HG02981 (cell line): ENCODE measurements at regions not wholly inside any gene's neighbourhood (a gene's known extent, or its start where the extent isn't known, plus 50 kb on each side); places are given as distances from the start of the nearest gene placed in this dataset.
"Not testable (repeated sequence)": the region's sequence is repeated elsewhere in the genome, so short reads cannot be mapped to it uniquely, and the experiment has no call there.

ENCODE experiments used
- ATAC-seq: cut with Tn5 transposase; IDR thresholded peaks from one replicate; pipeline ENCODE4 v1.9.1; 2021; ENCODE audit warnings: mild to moderate bottlenecking, moderate library complexity; ENCODE audit not compliant: unreplicated experiment

GRCh38 chr4:62591756-62592155 lies 1391.6 kb downstream of the ADGRL3 start:
- ATAC-seq = no peak

GRCh38 chr4:62588671-62589070 lies 1388.5 kb downstream of the ADGRL3 start:
- ATAC-seq = no peak

DNA sequence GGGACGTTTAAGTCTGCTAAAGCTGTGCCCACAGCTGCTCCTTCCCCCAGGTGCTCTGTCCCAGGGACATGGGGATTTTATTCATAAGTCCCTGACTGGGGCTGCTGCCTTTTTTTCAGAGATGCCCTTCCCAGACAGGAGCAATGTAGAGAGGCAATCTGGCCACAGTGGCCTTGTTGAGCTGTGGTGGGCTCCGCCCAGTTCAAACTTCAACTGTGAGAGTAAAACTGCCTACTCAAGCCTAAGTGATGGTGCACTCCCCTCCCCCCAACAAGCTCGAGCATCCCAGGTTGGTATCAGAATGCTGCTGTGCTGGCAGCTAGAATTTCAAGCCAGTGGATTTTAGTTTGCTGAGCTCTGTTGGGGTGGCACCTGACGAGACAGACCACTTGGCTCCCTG lies 1371.4 kb downstream of the ADGRL3 start:
- ATAC-seq = no peak

- ATAC-seq = no peak
These were observed 1360.7 kb downstream of the ADGRL3 start for GRCh38 chr4:62560858-62561257.

DNA sequence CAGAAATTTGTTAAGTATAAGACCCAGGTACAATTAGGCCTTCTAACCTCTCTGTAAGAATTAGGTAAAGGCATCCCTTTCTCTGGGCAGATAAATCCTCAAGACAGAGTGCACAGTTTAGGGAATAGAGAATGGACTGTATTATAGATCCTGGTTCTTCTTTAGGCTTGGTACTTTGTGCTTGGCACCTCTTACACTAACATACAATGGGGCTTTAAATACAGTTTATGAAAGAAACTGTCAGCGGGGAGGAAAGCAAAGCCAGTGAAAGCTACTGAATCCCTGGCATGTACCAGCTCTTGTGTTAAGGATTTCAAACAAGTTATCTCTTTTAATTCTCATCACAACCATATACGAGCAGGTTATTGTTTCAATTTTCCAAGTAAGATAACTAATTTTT lies 1350.0 kb downstream of the ADGRL3 start:
- ATAC-seq = no peak

GRCh38 chr4:62549601-62550000 lies 1349.5 kb downstream of the ADGRL3 start:
- ATAC-seq = no peak

- no peak for ATAC-seq
These were observed 1348.6 kb downstream of the ADGRL3 start for GRCh38 chr4:62548765-62549164.

GRCh38 chr4:62548108-62548524 lies 1348.0 kb downstream of the ADGRL3 start:
- ATAC-seq = no peak

- ATAC-seq = no peak
These were observed 1344.3 kb downstream of the ADGRL3 start for GRCh38 chr4:62544428-62544827.

DNA sequence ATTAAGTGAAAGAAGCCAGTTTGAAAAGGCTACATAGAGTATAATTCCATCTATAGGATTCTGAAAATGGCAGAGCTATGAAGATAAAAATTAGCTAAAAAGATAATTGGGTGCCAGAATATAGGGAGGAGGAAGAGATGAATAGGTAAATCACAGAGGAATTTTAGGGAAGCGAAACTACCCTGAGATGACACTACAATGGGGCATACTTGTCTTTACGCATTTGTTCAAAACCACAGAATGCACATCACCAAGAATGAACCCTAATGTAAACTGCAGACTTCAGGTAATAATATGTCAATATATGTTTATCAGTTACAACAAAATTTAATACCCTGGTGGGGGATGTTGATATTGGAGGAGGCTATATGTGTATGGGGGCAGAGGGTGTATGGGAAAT lies 1342.9 kb downstream of the ADGRL3 start:
- no peak for ATAC-seq

- no peak for ATAC-seq
These were observed 1333.4 kb downstream of the ADGRL3 start for GRCh38 chr4:62533573-62533972.

GRCh38 chr4:62531731-62532130 lies 1331.6 kb downstream of the ADGRL3 start:
- ATAC-seq = no peak

DNA sequence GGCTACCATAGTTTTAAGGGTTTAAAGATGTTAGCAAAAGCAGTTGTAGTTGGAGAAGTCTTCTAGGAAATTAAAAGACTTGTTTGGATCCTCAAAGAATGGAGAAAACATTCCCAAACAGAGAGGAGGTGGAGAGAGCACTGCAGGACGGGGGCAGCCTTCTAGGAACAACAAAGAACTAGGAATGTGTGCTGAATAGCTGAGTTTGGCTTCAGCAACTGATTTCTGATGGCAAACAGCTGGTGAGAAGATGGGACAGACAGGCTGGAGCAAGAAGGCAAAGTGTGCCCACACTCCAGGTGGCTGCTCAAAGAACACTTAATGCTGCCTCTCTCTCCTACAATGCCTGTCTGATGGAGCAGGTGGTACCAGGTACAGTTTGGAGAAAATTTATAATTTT lies 1331.1 kb downstream of the ADGRL3 start:
- no peak for ATAC-seq

GRCh38 chr4:62528874-62529273 lies 1328.7 kb downstream of the ADGRL3 start:
- no peak for ATAC-seq

DNA sequence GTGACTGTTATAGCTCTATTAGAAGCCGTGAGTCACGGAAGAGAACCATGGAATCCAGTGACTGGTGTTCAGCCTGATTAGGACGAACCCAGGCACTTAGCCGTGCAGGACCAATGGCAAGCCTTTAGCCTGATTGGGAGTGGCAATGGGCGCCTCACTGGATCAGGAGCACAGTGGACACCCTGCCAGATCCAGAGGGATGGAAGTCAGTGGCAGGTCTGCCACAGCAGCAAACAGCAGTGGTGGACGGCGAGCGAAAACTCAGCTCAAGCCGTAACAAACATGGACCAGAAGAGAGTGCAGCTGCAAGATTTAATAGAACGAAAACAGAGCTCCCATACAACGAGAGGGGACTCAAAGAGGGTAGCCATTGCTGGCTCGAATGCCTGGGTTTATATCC lies 1326.5 kb downstream of the ADGRL3 start:
- no peak for ATAC-seq

GRCh38 chr4:62523256-62523655 lies 1323.1 kb downstream of the ADGRL3 start:
- no peak for ATAC-seq

DNA sequence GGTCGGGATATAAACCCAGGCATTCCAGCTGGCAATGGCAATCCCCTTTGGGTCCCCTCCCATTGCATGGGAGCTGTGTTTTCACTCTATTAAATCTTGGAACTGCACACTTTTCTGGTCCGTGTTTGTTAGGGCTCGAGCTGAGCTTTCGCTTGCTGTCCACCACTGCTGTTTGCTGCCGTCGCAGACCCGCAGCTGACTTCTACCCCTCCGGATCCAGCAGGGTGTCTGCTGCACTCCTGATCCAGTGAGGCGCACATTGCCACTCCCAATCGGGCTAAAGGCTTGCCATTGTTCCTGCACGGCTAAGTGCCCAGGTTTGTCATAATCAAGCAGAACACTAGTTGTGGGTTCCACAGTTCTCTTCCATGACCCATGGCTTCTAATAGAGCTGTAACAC lies 1322.1 kb downstream of the ADGRL3 start:
- ATAC-seq = no peak

DNA sequence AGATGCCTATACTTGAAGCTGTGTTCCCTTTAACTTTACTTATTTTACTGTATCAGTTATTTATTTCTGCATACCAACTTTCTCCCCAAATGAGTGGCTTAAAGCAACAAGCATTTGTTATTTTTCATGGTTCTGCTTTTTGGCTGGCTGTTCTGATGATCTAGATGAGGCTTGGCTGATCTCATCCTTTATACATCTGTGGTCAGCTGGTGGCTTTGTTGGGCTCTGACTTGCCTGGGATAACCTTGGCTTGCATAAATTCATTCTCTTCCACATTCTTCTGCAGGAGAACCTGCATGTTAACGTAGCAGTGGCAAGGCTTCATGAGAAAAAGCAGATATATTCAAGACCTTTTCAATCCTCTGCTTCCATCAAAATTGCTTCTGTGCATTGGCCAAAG lies 1317.6 kb downstream of the ADGRL3 start:
- ATAC-seq = no peak

DNA sequence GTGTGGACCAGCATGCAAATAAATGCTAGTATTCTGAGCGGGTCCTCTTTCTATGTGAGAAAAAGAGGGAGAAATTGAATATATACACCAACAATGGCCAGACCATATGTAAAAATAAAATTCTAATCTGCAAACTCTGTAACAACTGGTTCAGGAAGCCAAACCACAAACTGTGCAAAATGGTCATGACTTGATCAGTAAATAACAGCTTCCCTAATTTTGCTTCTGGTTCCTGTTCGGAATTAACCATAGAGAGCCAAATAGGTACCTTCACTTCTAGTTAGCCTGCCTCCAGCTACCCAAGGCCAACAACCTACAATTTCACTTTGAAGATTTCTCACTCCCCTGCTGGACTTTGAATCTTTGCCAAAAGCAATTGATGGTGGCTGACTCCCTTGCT lies 1313.2 kb downstream of the ADGRL3 start:
- no peak for ATAC-seq

DNA sequence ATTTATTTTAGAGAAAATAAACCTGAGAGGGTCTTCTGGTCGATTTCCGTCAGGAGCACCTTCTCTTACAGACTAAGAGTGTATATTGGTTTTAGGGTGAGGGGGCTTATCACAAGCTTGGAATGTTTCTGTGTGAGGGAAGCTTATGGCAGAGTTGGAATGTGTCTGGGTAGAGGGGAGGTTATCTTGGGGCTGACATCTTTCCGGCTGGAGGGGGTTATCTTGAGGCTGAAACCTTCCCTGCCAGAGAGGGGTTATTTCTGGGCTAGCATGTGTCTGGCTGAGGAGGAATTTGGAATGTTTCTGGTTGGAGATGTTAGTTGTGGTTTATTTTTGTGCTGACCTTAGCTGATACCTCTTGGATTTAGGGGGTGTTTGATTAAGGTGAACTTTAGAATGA lies 1312.1 kb downstream of the ADGRL3 start:
- no peak for ATAC-seq

- ATAC-seq = no peak
These were observed 1310.1 kb downstream of the ADGRL3 start for GRCh38 chr4:62510228-62510627.

- no peak for ATAC-seq
These were observed 1300.2 kb downstream of the ADGRL3 start for GRCh38 chr4:62500296-62500695.

DNA sequence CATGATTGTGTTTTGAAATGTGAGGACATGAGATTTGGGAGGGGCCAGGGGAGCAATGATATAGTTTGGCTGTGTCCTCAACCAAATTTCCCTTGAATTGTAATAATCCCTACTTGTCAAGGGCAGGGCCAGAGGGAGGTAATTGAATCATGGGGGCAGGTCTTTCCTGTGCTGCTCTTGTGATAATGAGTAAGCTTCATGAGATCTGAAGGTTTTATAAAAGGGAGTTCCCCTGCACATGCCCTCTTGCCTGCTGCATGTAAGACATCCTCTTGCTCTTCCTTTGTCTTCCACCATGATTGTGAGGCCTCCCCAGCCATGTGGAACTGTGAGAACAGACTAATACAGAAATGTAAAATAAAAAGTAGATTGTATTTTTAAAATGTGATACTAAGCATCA lies 1294.9 kb downstream of the ADGRL3 start:
- ATAC-seq = no peak

DNA sequence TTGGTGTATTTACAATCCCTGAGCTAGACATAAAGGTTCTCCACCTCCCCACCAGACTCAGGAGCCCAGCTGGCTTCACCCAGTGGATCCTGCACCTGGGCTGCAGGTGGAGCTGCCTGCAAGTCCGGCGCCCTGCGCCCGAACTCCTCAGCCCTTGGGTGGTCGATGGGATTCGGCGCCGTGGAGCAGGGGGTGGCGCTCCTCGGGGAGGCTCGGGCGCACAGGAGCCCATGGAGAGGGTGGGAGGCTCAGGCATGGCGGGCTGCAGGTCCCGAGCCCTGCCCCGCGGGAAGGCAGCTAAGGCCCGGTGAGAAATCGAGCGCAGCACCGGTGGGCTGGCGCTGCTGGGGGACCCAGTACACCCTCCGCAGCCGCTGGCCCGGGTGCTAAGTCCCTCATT lies 1291.6 kb downstream of the ADGRL3 start:
- not testable (repeated sequence) for ATAC-seq
